GM18499 (cell line): ENCODE measurements at regions not wholly inside any gene's neighbourhood (a gene's known extent, or its start where the extent isn't known, plus 50 kb on each side); places are given as distances from the start of the nearest gene placed in this dataset.
A peak's percentile ranks its signal among the peaks of the same experiment; 100 is the strongest.
"Not testable (repeated sequence)": the region's sequence is repeated elsewhere in the genome, so short reads cannot be mapped to it uniquely, and the experiment has no call there.

Experiments used
- ATAC-seq: cut with Tn5 transposase; IDR thresholded peaks from one replicate; pipeline ENCODE4 v1.9.1; 2021; ENCODE audit warnings: moderate number of reproducible peaks; ENCODE audit not compliant: insufficient read depth, unreplicated experiment

DNA sequence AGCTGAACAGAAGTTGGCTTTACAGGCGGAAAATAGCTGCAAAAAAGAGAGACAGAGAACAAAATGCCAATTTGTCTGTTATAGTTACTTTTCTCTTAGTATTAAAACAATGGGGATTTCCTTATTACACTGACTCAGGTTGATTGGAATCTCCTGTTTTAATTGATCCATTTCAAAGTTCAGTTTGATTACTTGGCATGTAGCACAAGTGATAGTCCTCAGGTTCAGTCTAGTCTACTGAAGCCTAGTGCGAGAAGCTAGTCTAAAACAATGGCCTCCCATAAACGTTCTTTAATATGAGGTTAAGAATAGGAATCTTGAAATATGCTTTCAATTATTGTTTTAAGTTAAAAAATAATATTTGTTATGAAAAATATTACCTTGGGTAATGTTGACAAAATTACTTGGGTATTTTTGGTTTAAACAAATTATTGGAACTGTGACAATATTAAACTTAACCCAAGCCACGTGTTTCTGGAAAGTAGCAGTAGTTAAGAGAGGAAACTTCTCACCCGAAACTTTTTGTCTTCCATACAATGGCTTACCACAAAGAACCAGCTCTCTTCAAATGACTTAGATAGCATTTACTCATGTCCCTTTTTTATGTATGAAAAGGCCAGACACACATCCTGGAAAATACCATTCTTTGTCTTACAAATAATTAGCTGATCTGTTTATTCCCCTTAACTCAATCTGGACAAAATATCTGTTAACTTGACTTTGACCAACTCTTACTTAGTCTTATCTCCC, 1326.2 kb upstream of the TMEFF2 start:
- no peak for ATAC-seq

DNA sequence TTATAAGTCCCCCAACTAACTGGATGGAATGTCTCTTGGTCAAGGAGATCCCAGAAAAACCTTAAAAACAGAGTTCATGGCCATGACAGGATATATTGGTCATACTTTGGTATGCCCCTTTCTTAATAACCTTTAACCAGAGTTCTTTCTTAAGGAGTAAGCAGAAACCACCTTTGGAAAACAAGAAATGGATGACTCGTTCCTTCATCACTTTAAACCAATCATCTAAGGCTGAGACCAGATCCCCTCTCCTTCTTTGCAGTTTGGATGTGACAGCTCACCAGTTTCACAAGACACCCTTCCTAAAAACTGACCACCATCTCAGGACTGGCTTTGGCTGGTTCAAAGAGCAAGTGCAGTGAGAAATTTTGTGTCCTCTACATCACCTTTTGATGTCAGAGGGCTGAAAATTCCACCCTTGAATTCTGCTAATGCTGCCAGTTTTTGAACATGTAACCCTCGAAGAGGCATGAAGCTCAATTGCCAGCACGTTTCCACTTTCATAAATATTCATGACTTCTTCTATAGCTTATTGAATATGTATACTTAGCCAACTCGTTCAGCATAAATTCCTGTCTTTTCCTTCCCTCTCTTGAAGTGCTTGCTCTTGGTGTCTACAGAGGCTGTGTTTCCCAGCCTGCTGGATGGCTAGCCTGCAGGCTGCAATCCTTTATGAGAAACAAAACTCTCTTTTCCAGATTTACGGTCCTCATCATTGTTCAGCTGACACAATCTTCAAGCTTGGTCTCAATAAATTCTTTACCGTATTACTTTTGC, 1323.5 kb upstream of the TMEFF2 start:
- ATAC-seq, result no peak

DNA sequence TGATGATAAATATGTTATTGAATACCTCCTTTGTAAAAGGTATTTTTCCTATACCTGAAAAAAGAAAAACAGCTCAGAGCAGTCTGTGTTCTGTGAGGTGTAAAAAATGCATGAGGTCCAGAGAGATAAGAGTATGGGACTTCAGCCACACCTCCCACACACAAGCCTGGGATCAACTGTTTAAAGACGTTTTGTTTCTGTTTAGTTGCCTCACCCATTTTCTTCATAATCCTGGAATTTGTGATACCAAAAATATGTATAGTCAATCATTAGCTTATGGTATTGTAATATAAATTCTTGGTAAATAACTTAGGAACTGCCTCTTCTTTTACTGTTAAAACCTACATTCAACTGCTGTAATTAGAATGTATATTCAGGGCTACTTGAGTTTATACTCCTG, 1322.9 kb upstream of the TMEFF2 start:
- ATAC-seq, result no peak

DNA sequence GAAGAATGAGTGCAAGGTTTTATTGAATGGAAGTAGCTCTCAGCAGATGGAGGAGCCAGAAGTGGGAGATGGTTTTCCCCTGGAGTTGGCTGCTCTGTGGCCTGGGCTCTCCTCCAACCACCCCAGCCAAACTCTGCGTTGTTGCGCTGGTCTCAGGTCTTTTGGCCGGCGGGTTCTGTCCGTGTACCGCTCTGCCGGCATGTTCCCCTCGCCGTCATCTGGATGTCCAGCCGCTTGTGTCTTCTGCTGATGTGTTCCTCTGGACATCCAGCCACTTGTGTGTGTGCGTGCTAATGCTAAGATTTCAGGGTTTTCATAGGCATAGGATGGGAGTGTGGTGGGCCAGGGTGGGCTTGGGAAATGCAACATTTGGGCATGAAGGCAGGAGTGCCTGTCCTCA, 1311.3 kb upstream of the TMEFF2 start:
- no peak for ATAC-seq

DNA sequence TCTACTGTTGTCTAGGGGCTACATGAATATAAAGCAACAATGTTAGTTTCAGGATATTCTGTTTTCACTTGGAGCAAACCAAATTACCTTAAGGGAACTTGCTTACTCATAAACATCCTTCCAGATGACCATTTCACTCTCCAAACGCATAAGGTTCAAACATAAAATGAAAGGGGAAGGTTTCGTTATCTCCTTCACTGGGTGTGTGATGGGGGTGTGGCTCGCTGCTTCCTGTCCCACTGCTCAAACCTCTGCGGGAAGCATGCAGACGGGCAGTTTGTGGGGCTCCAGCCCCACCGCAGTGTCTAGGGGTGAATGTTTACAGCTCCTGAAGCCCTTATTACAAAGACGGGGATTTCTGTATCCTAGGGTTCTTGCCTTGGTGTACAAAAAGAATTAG, 1310.9 kb upstream of the TMEFF2 start:
- ATAC-seq, result no peak

DNA sequence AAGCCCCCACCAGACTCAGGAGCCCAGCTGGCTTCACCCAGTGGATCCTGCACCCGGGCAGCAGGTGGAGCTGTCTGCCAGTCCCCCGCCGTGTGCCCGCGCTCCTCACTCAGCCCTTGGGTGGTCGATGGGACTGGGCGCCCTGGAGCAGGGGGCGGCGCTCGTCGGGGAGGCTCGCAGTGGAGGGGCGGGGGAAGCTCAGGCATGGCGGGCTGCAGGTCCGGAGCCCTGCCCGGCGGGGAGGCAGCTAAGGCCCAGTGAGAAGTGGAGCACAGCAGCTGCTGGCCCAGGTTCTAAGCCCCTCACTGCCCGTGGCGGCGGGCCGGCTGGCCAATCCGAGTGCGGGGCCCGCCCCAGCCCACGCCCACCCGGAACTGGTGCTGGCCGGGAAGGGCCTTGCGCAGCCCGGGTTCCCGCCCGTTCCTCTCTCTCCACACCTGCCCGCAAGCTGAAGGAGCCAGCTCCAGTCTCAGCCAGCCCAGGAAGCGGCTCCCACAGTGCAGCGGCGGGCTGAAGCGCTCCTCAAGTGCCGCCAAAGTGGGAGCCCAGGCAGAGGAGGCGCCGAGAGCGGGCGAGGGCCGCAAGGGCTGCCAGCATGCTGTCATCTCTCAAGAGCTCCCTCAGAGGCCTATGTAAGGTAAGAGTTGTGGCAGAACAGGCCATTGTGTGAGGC, 1307.8 kb upstream of the TMEFF2 start:
- no peak for ATAC-seq

DNA sequence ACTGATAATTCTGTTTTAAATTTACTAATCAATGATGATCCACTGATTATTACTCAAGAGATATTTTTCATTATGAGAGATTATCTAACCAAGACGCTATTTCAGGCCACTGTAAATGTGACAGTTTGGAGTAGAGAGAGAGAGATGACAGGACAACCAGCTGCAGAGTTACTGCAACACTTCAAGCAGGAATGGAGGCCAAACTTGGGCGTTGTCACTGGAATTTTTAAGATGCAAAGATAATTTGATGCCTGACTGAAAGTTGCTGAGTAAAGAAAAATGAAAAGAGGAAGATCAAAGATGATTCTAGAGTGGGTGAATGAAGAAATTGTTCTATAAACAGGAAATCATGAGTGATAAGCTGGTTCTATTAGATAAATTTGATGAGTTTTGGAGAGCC, 1302.1 kb upstream of the TMEFF2 start:
- ATAC-seq, result no peak

DNA sequence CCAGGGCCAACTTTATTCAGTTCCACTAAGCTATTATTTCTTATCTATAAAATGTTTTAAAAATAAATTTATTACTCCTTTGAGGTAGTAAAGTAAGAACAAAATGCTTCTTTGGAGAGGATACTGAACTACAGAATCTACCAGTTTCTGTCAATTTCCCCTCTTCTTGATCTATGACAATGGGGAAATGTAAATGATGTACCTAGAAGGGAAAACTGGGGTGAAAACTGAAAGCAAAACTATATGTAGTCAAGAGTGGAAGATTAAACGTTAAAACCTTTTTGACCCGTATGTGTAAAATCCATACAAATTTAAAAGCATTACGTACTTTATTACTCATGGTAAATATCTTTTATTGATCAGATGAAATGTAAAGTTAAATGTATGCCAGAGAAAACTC, 1287.8 kb upstream of the TMEFF2 start:
- ATAC-seq, result peak; percentile 98

DNA sequence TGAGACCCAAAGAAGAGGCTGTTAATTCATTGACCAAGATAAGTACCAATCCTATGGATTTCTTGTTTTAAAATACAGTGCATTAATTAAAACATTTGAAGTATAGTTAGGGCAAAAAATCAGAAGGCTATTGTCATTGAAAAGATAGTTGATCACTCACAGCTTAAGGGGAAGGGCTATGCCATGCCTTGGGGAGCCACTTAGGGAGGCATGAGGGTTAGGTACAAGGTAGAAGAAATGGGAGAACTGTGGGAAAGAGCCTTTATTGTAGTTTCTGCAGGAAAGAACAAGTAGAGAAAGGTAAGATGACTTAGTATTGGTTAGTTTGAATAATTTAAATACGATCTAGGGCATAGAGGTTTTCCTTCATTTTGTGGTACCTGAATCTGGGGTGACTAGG, 1285.5 kb upstream of the TMEFF2 start:
- no peak for ATAC-seq

DNA sequence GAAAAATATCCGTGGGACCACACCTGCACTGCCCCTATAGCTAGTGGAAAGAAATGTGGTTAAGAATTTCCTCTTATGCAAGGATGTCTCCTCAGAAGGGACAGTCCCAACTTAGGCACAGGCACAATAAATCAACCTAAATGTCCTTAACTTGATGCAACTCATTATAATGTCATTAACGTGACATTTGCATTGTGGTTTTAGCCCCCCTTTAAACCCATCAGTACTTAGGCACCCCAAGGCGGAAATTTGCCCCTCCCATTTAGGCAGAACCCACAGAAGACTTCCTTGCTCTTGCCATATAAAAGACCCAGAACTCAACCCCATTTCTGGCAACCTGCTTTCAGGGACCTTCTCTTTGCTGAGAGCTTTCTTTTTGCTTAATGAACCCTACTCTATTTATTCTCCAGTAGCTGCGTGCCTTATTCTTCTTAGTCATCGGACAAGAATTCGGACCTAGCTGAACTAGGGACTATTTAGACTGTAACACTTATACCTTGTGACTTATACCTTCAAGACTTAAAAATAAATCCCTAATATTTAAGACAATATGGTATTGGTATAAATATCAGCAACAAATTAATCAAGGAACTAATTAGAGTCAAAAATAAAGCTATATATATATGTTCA, 1281.6 kb upstream of the TMEFF2 start:
- no peak for ATAC-seq

DNA sequence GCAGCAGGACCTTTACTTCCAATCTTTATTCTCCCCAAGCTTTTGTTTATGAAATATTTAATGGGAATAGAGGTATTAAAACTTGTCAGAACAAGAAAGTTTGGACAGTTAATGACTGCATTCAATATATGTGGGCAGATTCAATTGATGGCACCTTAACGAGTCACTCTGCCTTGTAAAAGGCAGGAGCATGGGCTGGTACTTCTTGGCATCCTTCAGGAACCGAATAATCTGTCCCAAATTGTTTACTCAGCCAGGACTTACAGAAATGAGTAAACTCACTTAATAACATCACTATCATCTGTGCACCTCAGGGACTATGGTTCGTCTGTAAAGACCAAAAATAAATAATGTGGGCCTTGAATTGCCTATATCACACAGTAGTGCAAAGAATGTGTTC, 1280.3 kb upstream of the TMEFF2 start:
- ATAC-seq, result no peak

DNA sequence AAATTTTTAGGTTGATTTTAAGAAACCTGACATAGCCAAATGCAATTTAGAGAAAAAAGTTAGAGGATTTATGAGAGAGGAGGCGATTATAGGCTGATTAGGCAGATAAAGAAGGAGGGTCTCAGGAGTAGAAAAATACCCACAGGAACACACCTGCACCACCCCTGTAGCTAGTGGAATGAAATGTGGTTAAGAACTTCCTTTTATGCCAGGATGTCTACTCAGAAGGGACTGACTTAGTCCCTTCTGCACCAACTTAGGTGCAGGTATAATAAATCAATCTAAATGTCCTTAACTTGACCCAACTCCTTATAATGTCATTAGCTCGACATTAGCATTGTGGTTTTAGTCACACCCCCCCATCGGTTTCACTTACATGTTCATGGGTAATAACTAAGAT, 1274.5 kb upstream of the TMEFF2 start:
- ATAC-seq, result no peak

DNA sequence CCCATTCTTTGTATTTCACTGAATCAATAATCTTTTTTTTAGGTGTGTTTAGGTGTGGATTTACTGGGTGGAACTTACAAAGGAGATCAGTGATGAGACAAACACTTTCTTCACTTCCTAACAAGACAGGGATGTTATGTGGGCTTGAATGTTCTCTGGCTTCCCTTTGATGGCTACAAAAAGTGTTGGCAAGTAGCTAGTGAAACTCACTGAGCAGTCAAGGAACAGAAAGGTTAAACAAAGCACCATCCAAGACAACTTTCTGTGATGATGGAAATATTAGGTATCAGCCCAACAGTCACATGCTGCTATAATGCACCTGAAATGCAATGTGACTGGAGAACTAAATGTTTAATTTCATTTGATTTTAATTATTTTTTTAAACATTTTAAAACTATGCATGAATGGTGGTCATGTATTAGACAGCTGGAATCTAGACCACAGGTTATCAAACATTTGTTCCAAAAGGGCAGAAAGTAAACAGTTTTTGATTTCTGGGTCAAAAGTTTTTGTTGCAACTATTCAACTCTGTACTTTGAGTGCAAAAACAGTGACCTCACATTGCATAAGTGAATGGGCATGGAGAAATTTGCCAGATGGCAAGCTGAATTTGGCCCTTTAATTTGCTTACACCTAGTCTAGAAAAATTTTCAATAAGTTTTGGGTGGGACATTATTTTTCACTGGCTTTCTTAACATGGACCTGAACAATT, 1272.7 kb upstream of the TMEFF2 start:
- no peak for ATAC-seq

DNA sequence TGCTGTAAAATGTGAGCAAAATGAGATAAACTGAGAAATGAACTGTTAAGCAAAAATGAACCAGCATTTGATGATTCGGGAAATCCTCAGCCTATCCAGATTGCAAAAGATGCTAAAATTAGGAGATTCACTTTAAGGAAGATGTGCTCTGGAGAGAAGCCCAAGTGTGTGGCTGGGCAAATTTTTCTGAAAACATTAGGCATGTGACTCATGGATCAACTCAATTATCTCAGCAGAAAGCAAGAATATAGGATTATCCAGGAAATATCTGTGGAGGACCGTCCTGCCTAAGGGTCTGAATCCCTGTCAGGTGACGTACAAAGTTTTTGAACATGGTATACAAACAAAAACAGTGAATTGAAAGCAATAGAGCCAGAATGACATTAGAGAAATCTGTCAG, 1268.3 kb upstream of the TMEFF2 start:
- no peak for ATAC-seq

DNA sequence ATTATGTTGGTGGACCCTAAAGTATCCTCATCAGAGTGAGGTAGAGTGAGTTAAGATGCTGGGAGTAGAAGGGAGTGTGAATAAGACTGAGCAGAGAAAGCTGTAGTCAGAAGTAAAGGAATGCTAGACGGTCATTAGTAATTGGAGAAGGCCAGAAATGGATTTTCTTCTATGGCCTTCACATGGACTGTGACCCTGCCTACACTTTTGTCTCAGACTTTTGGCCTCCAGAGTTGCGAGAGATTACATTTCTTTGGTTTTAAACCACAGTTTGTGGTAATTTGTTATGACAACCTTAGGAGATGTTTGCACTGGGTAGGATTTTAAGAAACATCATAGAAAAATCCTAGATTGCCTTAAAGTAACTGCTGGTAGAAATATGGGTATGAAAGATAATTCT, 1267.7 kb upstream of the TMEFF2 start:
- no peak for ATAC-seq

DNA sequence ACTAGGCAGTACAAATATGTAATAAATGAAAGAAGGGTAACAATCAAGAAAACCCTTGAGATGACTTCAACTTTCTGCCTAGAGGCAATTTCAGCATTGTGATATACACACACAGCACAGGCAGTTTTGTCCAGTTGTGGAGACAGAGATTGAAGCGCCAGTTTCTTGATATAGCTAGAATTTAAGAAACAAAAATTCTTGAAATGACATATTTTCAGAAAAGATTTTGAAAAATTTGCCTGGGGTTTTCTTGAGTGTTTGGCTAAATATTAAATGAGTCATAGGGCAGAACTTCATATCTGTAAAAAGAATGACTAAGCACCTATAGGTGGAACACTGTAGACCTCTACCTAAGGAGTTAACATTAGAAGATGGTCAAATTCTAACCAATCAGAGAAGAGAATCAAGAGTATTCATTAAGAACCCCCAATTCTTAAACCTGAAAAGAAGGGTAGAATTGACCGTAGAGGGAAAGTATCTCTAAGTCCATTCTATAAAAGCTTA, 1266.8 kb upstream of the TMEFF2 start:
- ATAC-seq, result no peak

DNA sequence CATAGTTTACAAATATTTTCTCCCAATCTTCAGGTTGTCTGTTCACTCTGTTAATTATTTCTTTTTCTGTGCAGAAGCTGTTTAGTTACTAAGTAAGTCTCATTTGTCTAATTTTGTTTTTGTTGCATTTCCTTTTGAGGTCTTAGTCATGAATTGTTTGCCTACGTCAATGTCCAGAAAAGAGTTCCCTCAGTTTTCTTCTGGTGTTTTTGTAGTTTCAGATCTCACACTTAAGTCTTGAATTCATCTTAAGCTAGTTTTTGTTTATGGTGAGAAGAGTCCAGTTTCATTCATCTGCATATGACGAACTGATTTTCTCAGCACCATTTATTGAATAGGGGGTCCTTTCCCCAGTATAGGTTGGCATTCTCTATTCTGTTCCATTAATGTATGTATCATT, 1252.2 kb upstream of the TMEFF2 start:
- ATAC-seq, result no peak

DNA sequence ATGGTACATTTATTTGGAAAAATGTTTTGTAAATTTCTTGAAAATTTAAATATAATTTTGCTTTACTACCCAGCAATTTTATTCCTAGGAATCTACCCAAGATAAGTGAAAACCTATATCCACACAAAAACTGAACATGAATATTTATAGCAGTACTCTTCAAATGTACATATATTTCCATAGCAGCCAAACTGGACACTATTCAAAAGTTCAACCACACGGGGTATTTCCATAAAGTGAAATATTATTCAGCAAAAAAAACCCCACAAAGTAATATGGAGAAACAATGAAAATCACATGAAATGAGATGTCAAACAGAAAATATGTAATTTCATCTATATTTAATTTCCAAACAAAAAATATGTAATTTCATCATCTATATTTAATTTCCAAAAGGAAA, 1247.6 kb upstream of the TMEFF2 start:
- ATAC-seq, result no peak

DNA sequence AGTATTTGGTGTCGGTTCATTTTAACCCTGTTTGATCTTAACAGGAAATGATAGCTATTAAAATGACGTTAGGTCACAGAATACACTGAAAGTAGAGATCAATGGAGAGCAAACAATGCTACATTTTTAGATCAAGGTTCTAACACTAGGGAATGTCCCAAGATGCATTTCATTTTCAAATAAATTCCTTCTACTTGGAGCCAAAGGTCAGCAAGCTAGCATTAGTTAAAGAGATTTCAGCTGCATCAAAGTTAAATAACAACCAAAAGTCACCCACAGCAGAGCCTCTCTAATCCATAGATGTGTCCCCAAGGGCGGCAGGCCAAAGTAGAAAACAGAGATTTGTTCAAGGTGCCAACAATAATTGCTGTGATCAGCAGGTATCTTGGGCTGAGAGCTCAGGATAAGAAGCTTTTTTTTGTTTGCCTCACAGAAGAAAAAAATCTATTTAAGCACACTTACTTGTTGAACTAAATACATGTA, 1233.6 kb upstream of the TMEFF2 start:
- no peak for ATAC-seq

DNA sequence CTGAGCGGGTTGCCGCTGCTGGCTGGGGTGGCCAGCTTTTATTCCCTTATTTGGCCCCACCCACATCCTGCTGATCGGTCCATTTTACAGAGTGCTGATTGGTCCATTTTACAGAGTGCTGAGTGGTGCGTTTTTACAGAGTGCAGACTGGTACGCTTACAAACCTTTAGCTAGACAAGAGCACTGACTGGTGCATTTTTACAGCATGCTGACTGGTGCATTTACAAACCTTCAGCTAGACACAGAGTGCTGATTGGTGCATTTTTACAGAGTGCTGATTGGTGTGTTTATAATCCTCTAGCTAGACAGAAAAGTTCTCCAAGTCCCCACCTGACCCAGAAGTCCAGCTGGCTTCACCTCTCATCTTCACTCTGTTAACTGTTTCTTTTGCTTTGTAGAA, 1217.6 kb upstream of the TMEFF2 start:
- ATAC-seq, result not testable (repeated sequence)
